GM12865 (cell line): ENCODE measurements at regions not wholly inside any gene's neighbourhood (a gene's known extent, or its start where the extent isn't known, plus 50 kb on each side); places are given as distances from the start of the nearest gene placed in this dataset.
"Not testable (repeated sequence)": the region's sequence is repeated elsewhere in the genome, so short reads cannot be mapped to it uniquely, and the experiment has no call there.

Experiments used
- DNase-seq: peaks from one replicate; pipeline ENCODE4 v3.0.0; 2010; ENCODE audit warnings: low read depth
- H3K4me3 ChIP-seq: 2 replicates; pipeline ENCODE4 v1.5.1; 2011; ENCODE audit warnings: mild to moderate bottlenecking, low read depth, low read length, control low read depth
- TF ChIP-seq, protein P1 (sequence below): IDR thresholded peaks from 2 replicates; pipeline ENCODE4 v1.5.1; 2011; ENCODE audit warnings: low read length, control low read depth, low read depth, inconsistent platforms; ENCODE audit not compliant: insufficient read depth; ENCODE audit errors: missing control alignments

DNA sequence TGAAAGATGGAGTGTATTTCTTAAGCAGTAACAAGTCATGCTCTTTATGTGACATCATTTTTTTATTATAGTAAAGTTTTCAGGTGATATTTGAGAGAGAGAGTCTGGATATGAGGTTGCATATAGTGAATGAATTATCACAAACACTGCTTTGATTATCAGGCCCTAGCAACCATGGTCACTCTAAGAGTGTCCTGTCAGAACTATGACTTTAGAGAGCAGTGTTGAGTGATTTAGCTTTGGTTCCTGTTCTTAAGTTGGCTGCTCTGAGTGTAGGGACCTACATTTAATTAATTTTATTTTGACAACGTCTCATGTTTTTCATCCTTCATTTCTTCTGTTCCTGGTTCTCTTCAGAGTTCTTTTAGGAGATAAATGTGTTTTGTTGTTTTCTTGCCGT lies 275.5 kb downstream of the KCNJ3 start:
- DNase-seq = peak; percentile 31
- TF ChIP-seq, protein P1, sequence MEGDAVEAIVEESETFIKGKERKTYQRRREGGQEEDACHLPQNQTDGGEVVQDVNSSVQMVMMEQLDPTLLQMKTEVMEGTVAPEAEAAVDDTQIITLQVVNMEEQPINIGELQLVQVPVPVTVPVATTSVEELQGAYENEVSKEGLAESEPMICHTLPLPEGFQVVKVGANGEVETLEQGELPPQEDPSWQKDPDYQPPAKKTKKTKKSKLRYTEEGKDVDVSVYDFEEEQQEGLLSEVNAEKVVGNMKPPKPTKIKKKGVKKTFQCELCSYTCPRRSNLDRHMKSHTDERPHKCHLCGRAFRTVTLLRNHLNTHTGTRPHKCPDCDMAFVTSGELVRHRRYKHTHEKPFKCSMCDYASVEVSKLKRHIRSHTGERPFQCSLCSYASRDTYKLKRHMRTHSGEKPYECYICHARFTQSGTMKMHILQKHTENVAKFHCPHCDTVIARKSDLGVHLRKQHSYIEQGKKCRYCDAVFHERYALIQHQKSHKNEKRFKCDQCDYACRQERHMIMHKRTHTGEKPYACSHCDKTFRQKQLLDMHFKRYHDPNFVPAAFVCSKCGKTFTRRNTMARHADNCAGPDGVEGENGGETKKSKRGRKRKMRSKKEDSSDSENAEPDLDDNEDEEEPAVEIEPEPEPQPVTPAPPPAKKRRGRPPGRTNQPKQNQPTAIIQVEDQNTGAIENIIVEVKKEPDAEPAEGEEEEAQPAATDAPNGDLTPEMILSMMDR = no peak
- no peak overlapping the region for H3K4me3 ChIP-seq

GRCh38 chr2:154963511-154963910 lies 265.0 kb downstream of the KCNJ3 start:
- TF ChIP-seq, protein P1 = no peak
- DNase-seq = no peak
- no peak overlapping the region for H3K4me3 ChIP-seq

DNA sequence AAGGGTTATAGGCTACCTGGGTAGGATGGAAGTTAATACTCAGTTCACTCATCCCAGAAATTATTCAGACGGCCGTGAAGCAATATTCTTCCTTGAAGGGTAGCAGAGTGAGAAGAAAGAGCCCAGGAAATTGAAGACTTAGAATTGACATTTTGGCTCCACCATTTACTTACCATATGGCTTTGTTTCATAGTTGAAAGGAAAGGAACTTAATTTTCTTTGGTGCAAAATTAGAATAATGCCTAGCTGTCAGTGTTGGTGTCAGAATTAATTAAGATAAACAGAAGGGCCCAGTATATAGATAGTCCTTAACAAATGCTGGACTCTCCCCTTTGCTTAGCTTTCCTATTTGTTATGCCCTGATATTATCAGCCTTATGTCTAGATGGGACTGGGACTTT lies 263.2 kb downstream of the KCNJ3 start:
- no peak overlapping the region for H3K4me3 ChIP-seq
- DNase-seq = no peak

DNA sequence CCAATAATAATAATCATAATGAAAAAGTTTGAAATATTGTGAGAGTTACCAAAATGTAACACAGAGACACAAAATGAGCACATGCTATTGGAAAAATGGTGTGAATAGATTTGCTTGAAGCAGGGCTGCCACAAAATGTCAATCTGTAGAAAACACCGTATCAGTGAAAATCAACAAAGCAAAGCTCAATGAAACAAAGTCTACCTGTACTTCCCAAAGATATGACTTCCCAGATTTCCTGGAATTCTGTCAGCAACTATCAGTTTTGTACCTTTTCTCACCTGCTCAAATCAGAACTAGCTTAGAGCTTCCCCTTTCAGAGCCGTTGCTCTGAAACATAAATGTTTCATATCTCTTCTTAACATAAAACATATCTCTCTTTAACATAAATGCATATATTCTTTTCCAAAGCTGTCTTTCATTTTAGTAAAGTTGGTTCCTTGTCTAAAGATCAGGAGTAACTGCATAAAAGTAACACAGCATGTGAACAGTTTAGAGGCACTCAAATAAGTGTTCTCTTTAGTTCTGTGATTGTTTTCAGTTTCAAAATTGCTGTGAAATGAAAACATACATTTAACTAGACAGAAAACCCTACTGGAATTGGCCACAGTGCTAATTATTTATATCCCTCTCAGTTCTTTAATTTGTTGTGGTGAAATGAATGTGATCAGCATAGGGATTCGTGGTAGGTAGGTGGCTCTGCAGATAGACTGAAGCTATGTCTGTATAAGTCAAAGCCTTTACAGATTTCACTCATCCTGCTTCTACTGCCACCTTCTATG lies 262.5 kb downstream of the KCNJ3 start:
- no peak overlapping the region for H3K4me3 ChIP-seq
- TF ChIP-seq, protein P1 = no peak
- peak; percentile 48 for DNase-seq

More for the DNA sequence above, 263.2 kb downstream of the KCNJ3 start:
- TF ChIP-seq, protein P1 = no peak

GRCh38 chr2:154952346-154952980 lies 254.0 kb downstream of the KCNJ3 start:
- TF ChIP-seq, protein P1 = no peak
- no peak overlapping the region for H3K4me3 ChIP-seq
- peak; percentile 29 for DNase-seq

DNA sequence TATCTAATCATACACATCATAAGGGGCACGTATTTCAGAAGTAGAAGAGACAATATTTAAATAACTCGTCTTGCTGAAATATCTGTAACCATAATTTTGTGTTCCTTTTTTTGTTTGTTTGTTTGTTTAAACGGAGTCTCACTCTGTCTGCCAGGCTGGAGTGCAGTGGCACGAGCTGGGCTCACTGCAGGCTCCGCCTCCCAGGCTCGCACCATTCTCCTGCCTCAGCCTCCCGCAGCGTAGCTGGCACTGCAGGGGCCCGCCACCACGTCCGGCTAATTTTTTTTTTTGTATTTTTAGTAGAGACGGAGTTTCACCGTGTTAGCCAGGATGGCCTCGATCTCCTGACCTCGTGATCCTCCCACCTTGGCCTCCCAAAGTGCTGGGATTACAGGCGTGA lies 248.9 kb downstream of the KCNJ3 start:
- DNase-seq, H3K4me3 ChIP-seq: not testable (repeated sequence)

- no peak for DNase-seq
- TF ChIP-seq, protein P1 = no peak
- no peak overlapping the region for H3K4me3 ChIP-seq
Measured at GRCh38 chr2:154945984-154946383, 247.5 kb downstream of the KCNJ3 start.
